HUES6 (cell line): ENCODE measurements at regions not wholly inside any gene's neighbourhood (a gene's known extent, or its start where the extent isn't known, plus 50 kb on each side); places are given as distances from the start of the nearest gene placed in this dataset.

Experiments
- H3K27ac ChIP-seq: 2 replicates; pipeline ENCODE4 v1.7.0; 2013; ENCODE audit warnings: low read depth, mild to moderate bottlenecking, low read length, inconsistent platforms
- H3K27me3 ChIP-seq: 2 replicates; pipeline ENCODE4 v1.6.1; 2013; ENCODE audit warnings: low read length; ENCODE audit not compliant: control insufficient read depth, insufficient read depth
- H3K36me3 ChIP-seq: 2 replicates; pipeline ENCODE4 v1.6.1; 2013; ENCODE audit warnings: low read length; ENCODE audit not compliant: control insufficient read depth, insufficient read depth
- H3K4me1 ChIP-seq: 2 replicates; pipeline ENCODE4 v1.6.1; 2013; ENCODE audit warnings: low read length; ENCODE audit not compliant: control insufficient read depth, insufficient read depth
- H3K4me3 ChIP-seq: 2 replicates; pipeline ENCODE4 v1.5.1; 2013; ENCODE audit warnings: low read depth, low read length
- H3K9ac ChIP-seq: one replicate; pipeline ENCODE4 v1.6.1; 2013; ENCODE audit warnings: mild to moderate bottlenecking, low read length
- H3K9me3 ChIP-seq: 2 replicates; pipeline ENCODE4 v1.6.1; 2013; ENCODE audit warnings: low read depth, low read length; ENCODE audit not compliant: control insufficient read depth, insufficient read depth

GRCh38 chr11:16685914-16686313 is 52.5 kb upstream of the C11orf58 start:
- Histone ChIP-seq H3K4me3 (no peak overlapping the region), H3K27me3 (no peaks in the 10 kb centered on the region), H3K9me3 (no peaks in the 10 kb centered on the region), H3K4me1 (peaks cover 12% of the 10 kb centered on the region), H3K9ac (no peak overlapping the region), H3K27ac (peak overlapping the region; percentile 22; the same call in 1 of the 2 replicates), H3K36me3 (no peaks in the 10 kb centered on the region)

GRCh38 chr11:16678466-16679116 is 59.9 kb upstream of the C11orf58 start:
- Histone ChIP-seq H3K4me3 (no peak overlapping the region), H3K9ac (no peak overlapping the region), H3K4me1 (peaks cover 6% of the 10 kb centered on the region)

GRCh38 chr11:16669799-16670415 is 68.5 kb upstream of the C11orf58 start:
- peak overlapping the region; percentile 4; the same call in 1 of the 2 replicates for H3K4me3 ChIP-seq
- H3K27ac ChIP-seq = peak overlapping the region; percentile 39; the same call in 1 of the 2 replicates
- peak overlapping the region; percentile 45 for H3K9ac ChIP-seq
- peaks cover 13% of the 10 kb centered on the region for H3K4me1 ChIP-seq
- H3K36me3 ChIP-seq = no peaks in the 10 kb centered on the region
- H3K27me3 ChIP-seq = no peaks in the 10 kb centered on the region
- 0 out of 2 replicates have a peak, but pooled peaks cover 5% of the 10 kb centered on the region for H3K9me3 ChIP-seq

More at GRCh38 chr11:16678466-16679116, 59.9 kb upstream of the C11orf58 start:
- Histone ChIP-seq H3K9me3 (peaks cover 2% of the 10 kb centered on the region; the same call in 1 of the 2 replicates), H3K27ac (no peak overlapping the region), H3K27me3 (no peaks in the 10 kb centered on the region), H3K36me3 (no peaks in the 10 kb centered on the region)

GRCh38 chr11:16632295-16633200 is 105.9 kb upstream of the C11orf58 start:
- no peak overlapping the region for H3K27ac ChIP-seq
- H3K9me3 ChIP-seq = peaks cover 22% of the 10 kb centered on the region
- H3K36me3 ChIP-seq = no peaks in the 10 kb centered on the region
- no peak overlapping the region for H3K4me3 ChIP-seq
- H3K4me1 ChIP-seq = peaks cover 4% of the 10 kb centered on the region
- H3K9ac ChIP-seq = no peak overlapping the region
- no peaks in the 10 kb centered on the region for H3K27me3 ChIP-seq

GRCh38 chr11:16630651-16631050 is 107.8 kb upstream of the C11orf58 start:
- Histone ChIP-seq H3K4me3 (no peak overlapping the region), H3K4me1 (peaks cover 4% of the 10 kb centered on the region), H3K36me3 (no peaks in the 10 kb centered on the region), H3K27ac (no peak overlapping the region), H3K27me3 (no peaks in the 10 kb centered on the region), H3K9me3 (peaks cover 9% of the 10 kb centered on the region), H3K9ac (no peak overlapping the region)

GRCh38 chr11:16618431-16618830 is 120.0 kb upstream of the C11orf58 start:
- no peak overlapping the region for H3K9ac ChIP-seq
- H3K4me3 ChIP-seq = no peak overlapping the region
- H3K9me3 ChIP-seq = no peaks in the 10 kb centered on the region
- H3K27me3 ChIP-seq = peaks cover 58% of the 10 kb centered on the region
- H3K4me1 ChIP-seq = peaks cover under 1% of the 10 kb centered on the region; the same call in 1 of the 2 replicates
- no peak overlapping the region for H3K27ac ChIP-seq
- no peaks in the 10 kb centered on the region for H3K36me3 ChIP-seq

GRCh38 chr11:16615480-16615879 is 123.0 kb upstream of the C11orf58 start:
- Histone ChIP-seq H3K36me3 (no peaks in the 10 kb centered on the region), H3K4me3 (no peak overlapping the region), H3K9ac (no peak overlapping the region), H3K27ac (no peak overlapping the region), H3K27me3 (peaks cover 88% of the 10 kb centered on the region), H3K9me3 (no peaks in the 10 kb centered on the region), H3K4me1 (peaks cover 24% of the 10 kb centered on the region; the same call in 1 of the 2 replicates)

- Histone ChIP-seq H3K27me3 (peaks cover 97% of the 10 kb centered on the region), H3K9ac (peak overlapping the region; percentile 71)
Observed at GRCh38 chr11:16613512-16614381, 124.7 kb upstream of the C11orf58 start.

GRCh38 chr11:16613262-16613511 is 125.3 kb upstream of the C11orf58 start:
- H3K27ac ChIP-seq = no peak overlapping the region
- H3K9me3 ChIP-seq = no peaks in the 10 kb centered on the region
- H3K36me3 ChIP-seq = no peaks in the 10 kb centered on the region
- H3K27me3 ChIP-seq = peaks cover 97% of the 10 kb centered on the region
- peaks cover 30% of the 10 kb centered on the region; the same call in 1 of the 2 replicates for H3K4me1 ChIP-seq
- peak overlapping the region; percentile 52 for H3K4me3 ChIP-seq
- no peak overlapping the region for H3K9ac ChIP-seq

More at GRCh38 chr11:16613512-16614381, 124.7 kb upstream of the C11orf58 start:
- Histone ChIP-seq H3K27ac (no peak overlapping the region), H3K36me3 (no peaks in the 10 kb centered on the region), H3K4me1 (peaks cover 30% of the 10 kb centered on the region; the same call in 1 of the 2 replicates), H3K4me3 (peak overlapping the region; percentile 52), H3K9me3 (no peaks in the 10 kb centered on the region)

- Histone ChIP-seq H3K36me3 (no peaks in the 10 kb centered on the region), H3K27ac (no peak overlapping the region), H3K27me3 (peaks cover 98% of the 10 kb centered on the region), H3K9ac (no peak overlapping the region), H3K4me3 (peak overlapping the region; percentile 52), H3K4me1 (peaks cover 33% of the 10 kb centered on the region; the same call in 1 of the 2 replicates), H3K9me3 (no peaks in the 10 kb centered on the region)
Observed at GRCh38 chr11:16612566-16613261, 125.7 kb upstream of the C11orf58 start.
